ENCODE measurements at regions not wholly inside any gene's neighbourhood (a gene's known extent, or its start where the extent isn't known, plus 50 kb on each side); places are given as distances from the start of the nearest gene placed in this dataset.

DNA sequence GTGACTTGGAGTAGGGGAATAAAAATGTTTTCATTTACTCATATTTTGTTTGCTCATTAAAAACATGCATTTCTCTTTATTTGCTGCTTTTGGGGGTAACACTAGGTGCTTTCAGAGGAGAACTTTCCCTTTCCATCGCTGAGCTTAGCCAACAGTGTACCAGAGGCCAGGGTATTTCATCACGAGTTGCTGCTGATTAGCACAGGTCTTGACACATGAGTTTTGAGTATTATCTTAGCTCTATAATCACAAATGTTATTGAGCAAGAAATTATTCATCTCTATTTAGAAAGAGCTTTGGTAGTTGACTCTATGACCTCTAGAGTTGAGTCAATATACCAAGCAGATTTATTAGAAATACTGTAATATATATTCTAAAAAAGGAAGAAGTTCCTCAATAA, 375.9 kb downstream of the NXPH1 start:
- no peaks in the 10 kb centered on the region for H4K20me1 ChIP-seq (ENCODE audit: insufficient read depth, low read length)
- no peak overlapping the region for H3K4me2 ChIP-seq (ENCODE audit: low read length)
- no peak overlapping the region for H2AFZ ChIP-seq (ENCODE audit: low read depth, low read length)
- no peak overlapping the region for H3K27ac ChIP-seq (ENCODE audit: low read length)
- H3K9me3 ChIP-seq (ENCODE audit: insufficient read depth, low read length) = no peaks in the 10 kb centered on the region
- H3K4me3 ChIP-seq (ENCODE audit: low read length) = no peak overlapping the region
- H3K4me1 ChIP-seq (ENCODE audit: low read length) = no peaks in the 10 kb centered on the region
- H3K27me3 ChIP-seq (ENCODE audit: low read depth, low read length) = no peaks in the 10 kb centered on the region
- TF ChIP-seq EZH2phosphoT487 (IDR thresholded peaks at IDR 0.05; ENCODE audit: low read depth) = no peak
- TF ChIP-seq, protein P1, sequence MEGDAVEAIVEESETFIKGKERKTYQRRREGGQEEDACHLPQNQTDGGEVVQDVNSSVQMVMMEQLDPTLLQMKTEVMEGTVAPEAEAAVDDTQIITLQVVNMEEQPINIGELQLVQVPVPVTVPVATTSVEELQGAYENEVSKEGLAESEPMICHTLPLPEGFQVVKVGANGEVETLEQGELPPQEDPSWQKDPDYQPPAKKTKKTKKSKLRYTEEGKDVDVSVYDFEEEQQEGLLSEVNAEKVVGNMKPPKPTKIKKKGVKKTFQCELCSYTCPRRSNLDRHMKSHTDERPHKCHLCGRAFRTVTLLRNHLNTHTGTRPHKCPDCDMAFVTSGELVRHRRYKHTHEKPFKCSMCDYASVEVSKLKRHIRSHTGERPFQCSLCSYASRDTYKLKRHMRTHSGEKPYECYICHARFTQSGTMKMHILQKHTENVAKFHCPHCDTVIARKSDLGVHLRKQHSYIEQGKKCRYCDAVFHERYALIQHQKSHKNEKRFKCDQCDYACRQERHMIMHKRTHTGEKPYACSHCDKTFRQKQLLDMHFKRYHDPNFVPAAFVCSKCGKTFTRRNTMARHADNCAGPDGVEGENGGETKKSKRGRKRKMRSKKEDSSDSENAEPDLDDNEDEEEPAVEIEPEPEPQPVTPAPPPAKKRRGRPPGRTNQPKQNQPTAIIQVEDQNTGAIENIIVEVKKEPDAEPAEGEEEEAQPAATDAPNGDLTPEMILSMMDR (IDR thresholded peaks at IDR 0.05; ENCODE audit: low read depth, low read length) = no peak
- H3K36me3 ChIP-seq (replicated peaks; ENCODE audit: low read depth, low read length) = no peaks in the 10 kb centered on the region
- no peak overlapping the region for H3K9ac ChIP-seq (ENCODE audit: low read length)
- H3K79me2 ChIP-seq (ENCODE audit: low read length) = no peaks in the 10 kb centered on the region

DNA sequence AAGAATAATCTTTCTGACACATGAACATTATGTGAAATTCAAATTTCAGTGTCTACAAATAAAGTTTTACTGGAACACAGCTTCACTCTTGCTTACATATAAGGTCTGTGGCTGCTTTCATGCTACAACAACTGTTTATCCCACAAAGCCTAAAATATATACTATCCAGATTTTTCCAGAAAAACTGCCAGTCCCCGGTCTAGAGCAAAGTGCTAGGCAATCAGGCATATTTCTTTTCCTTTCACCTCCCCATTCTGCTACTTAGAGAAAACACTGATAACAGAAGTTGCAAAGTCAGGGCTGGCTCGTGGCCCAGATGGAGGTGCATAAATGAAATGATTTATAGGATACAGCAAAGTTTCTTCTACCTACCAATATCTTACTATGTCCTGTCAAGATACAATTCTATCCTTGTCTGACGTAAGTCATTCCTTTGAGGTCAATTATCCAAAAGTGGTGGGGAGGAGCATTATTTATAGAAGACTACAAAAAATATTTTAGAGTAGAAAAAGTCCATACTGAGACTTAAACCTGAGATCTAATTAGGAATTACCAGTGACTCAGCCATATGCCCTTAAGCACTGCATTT, 384.1 kb downstream of the NXPH1 start:
- TF ChIP-seq EZH2phosphoT487 (IDR thresholded peaks at IDR 0.05; ENCODE audit: low read depth) = no peak
- Histone ChIP-seq H3K27ac (ENCODE audit: low read length) (no peak overlapping the region), H4K20me1 (ENCODE audit: insufficient read depth, low read length) (no peaks in the 10 kb centered on the region)

DNA sequence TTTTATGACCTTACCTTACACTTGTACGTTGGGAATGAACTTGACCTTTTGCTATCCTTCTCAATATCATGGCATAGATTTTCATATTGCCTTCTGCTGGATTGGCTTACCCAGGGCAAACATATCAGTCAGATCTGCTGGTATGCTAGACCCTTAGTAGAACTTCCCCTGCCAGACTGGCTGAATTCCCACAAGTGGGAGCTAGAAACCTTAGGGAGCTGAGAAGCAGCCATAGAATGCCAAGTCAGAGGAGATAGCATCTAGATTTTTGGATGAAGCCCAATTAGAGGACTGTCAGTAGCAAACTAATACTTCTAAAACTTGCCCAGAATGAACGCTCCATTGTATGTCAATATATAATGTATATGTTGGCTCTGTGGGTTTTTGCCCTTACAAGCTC, 385.0 kb downstream of the NXPH1 start:
- Histone ChIP-seq H3K4me3 (ENCODE audit: low read length) (no peak overlapping the region), H2AFZ (ENCODE audit: low read depth, low read length) (no peak overlapping the region), H3K79me2 (ENCODE audit: low read length) (no peaks in the 10 kb centered on the region), H3K4me2 (ENCODE audit: low read length) (no peak overlapping the region), H3K36me3 (replicated peaks; ENCODE audit: low read depth, low read length) (no peaks in the 10 kb centered on the region), H3K27ac (ENCODE audit: low read length) (no peak overlapping the region), H3K27me3 (ENCODE audit: low read depth, low read length) (no peaks in the 10 kb centered on the region), H3K9me3 (ENCODE audit: insufficient read depth, low read length) (no peaks in the 10 kb centered on the region), H3K4me1 (ENCODE audit: low read length) (no peaks in the 10 kb centered on the region), H4K20me1 (ENCODE audit: insufficient read depth, low read length) (no peaks in the 10 kb centered on the region), H3K9ac (ENCODE audit: low read length) (no peak overlapping the region)
- no peak for TF ChIP-seq EZH2phosphoT487 (IDR thresholded peaks at IDR 0.05; ENCODE audit: low read depth)
- TF ChIP-seq, protein P1 (IDR thresholded peaks at IDR 0.05; ENCODE audit: low read depth, low read length) = no peak

More for the DNA sequence above, 384.1 kb downstream of the NXPH1 start:
- Histone ChIP-seq H2AFZ (ENCODE audit: low read depth, low read length) (no peak overlapping the region), H3K4me3 (ENCODE audit: low read length) (no peak overlapping the region), H3K79me2 (ENCODE audit: low read length) (no peaks in the 10 kb centered on the region), H3K9ac (ENCODE audit: low read length) (no peak overlapping the region), H3K4me1 (ENCODE audit: low read length) (no peaks in the 10 kb centered on the region), H3K36me3 (replicated peaks; ENCODE audit: low read depth, low read length) (no peaks in the 10 kb centered on the region), H3K9me3 (ENCODE audit: insufficient read depth, low read length) (no peaks in the 10 kb centered on the region), H3K4me2 (ENCODE audit: low read length) (no peak overlapping the region), H3K27me3 (ENCODE audit: low read depth, low read length) (no peaks in the 10 kb centered on the region)

DNA sequence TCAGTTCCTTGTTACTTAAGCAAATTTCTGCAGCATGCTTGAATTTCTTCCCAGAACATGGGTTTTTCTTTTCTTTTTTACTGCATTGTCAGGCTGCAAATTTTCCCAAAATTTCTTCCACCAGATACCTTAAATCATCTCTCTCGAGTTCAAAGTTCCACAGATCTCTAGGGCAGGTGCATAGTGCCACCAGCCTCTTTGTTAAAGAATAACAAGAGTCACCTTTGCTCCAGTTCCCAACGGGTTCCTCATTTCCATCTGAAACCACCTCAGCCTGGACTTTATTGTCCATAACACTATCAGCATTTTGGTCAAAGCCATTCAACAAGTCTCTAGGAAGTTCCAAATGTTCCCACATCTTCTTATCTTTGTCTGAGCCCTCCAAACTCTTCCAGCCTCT, 389.2 kb downstream of the NXPH1 start:
- Histone ChIP-seq H3K27ac (ENCODE audit: low read length) (no peak overlapping the region), H3K4me1 (ENCODE audit: low read length) (no peaks in the 10 kb centered on the region), H3K27me3 (ENCODE audit: low read depth, low read length) (no peaks in the 10 kb centered on the region), H3K4me2 (ENCODE audit: low read length) (no peak overlapping the region), H3K9ac (ENCODE audit: low read length) (no peak overlapping the region), H3K9me3 (ENCODE audit: insufficient read depth, low read length) (no peaks in the 10 kb centered on the region), H3K4me3 (ENCODE audit: low read length) (no peak overlapping the region), H3K36me3 (replicated peaks; ENCODE audit: low read depth, low read length) (no peaks in the 10 kb centered on the region), H4K20me1 (ENCODE audit: insufficient read depth, low read length) (no peaks in the 10 kb centered on the region), H2AFZ (ENCODE audit: low read depth, low read length) (no peak overlapping the region), H3K79me2 (ENCODE audit: low read length) (no peaks in the 10 kb centered on the region)
- TF ChIP-seq EZH2phosphoT487 (IDR thresholded peaks at IDR 0.05; ENCODE audit: low read depth) = no peak
- TF ChIP-seq, protein P1 (IDR thresholded peaks at IDR 0.05; ENCODE audit: low read depth, low read length) = no peak

All from OCI-LY3 (cell line).